RWPE2 (cell line): ENCODE measurements at regions not wholly inside any gene's neighbourhood (a gene's known extent, or its start where the extent isn't known, plus 50 kb on each side); places are given as distances from the start of the nearest gene placed in this dataset.
A peak's percentile ranks its signal among the peaks of the same experiment; 100 is the strongest.

Experiments
- ATAC-seq: fragments of 200-7000 bp; cut with Tn5 transposase; 3 replicates; pipeline ENCODE4 v1.9.1; 2021; ENCODE audit warnings: low read depth
- DNase-seq: peaks from one replicate; pipeline ENCODE4 v3.0.0-alpha.2; 2020; ENCODE audit warnings: low spot score
- H3K27ac ChIP-seq: fragments of 450-650 bp; 2 replicates; pipeline ENCODE4 v1.5.1; 2017; ENCODE audit warnings: mild to moderate bottlenecking; ENCODE audit not compliant: poor library complexity, severe bottlenecking
- H3K27me3 ChIP-seq: fragments of 250-450 bp; sonication (Bioruptor Pico); 2 replicates; pipeline ENCODE4 v1.5.1; 2021; ENCODE audit warnings: mild to moderate bottlenecking, moderate library complexity; ENCODE audit not compliant: insufficient read depth, poor library complexity, severe bottlenecking
- H3K36me3 ChIP-seq: fragments of 250-450 bp; sonication (Bioruptor Pico); 2 replicates; pipeline ENCODE4 v1.5.1; 2020; ENCODE audit warnings: low read depth, mild to moderate bottlenecking, moderate library complexity
- H3K4me1 ChIP-seq: fragments of 250-450 bp; sonication (Bioruptor Pico); 2 replicates; pipeline ENCODE4 v1.5.1; 2021; ENCODE audit warnings: mild to moderate bottlenecking, moderate library complexity; ENCODE audit not compliant: insufficient read depth, poor library complexity, severe bottlenecking
- H3K4me3 ChIP-seq: fragments of 250-450 bp; sonication (Bioruptor Pico); 2 replicates; pipeline ENCODE4 v1.5.1; 2021; ENCODE audit warnings: mild to moderate bottlenecking, moderate library complexity; ENCODE audit not compliant: severe bottlenecking
- H3K9me3 ChIP-seq: fragments of 250-450 bp; sonication (Bioruptor Pico); 2 replicates; pipeline ENCODE4 v1.5.1; 2021; ENCODE audit warnings: mild to moderate bottlenecking, moderate library complexity; ENCODE audit not compliant: severe bottlenecking
- CTCF ChIP-seq: fragments of 450-650 bp; IDR thresholded peaks from one replicate; pipeline ENCODE4 v1.5.1; 2017; ENCODE audit warnings: mild to moderate bottlenecking, moderate library complexity; ENCODE audit not compliant: poor library complexity, severe bottlenecking

GRCh38 chr5:98193921-98194760 is 579.3 kb upstream of the RGMB start:
- H3K4me1 ChIP-seq = peaks cover 11% of the 10 kb centered on the region
- no peaks in the 10 kb centered on the region for H3K36me3 ChIP-seq
- H3K27ac ChIP-seq = peak overlapping the region; percentile 22
- TF ChIP-seq CTCF = no peak
- no peaks in the 10 kb centered on the region for H3K9me3 ChIP-seq
- H3K27me3 ChIP-seq = no peaks in the 10 kb centered on the region
- ATAC-seq (peak; percentile 74), DNase-seq (no peak)
- no peak overlapping the region for H3K4me3 ChIP-seq

- Histone ChIP-seq H3K36me3 (no peaks in the 10 kb centered on the region), H3K27ac (no peak overlapping the region), H3K4me3 (no peak overlapping the region), H3K9me3 (no peaks in the 10 kb centered on the region), H3K27me3 (no peaks in the 10 kb centered on the region), H3K4me1 (peaks cover 3% of the 10 kb centered on the region)
- TF ChIP-seq CTCF = no peak
- DNase-seq = no peak
- no peak for ATAC-seq
These were observed 572.5 kb upstream of the RGMB start for GRCh38 chr5:98200726-98201541.

GRCh38 chr5:98204798-98205197 is 568.7 kb upstream of the RGMB start:
- H3K36me3 ChIP-seq = no peaks in the 10 kb centered on the region
- no peak for DNase-seq
- H3K9me3 ChIP-seq = no peaks in the 10 kb centered on the region
- no peak for TF ChIP-seq CTCF
- peaks cover 8% of the 10 kb centered on the region for H3K4me1 ChIP-seq
- H3K4me3 ChIP-seq = no peak overlapping the region
- no peaks in the 10 kb centered on the region for H3K27me3 ChIP-seq
- ATAC-seq = no peak
- no peak overlapping the region for H3K27ac ChIP-seq

GRCh38 chr5:98205691-98206461 is 567.6 kb upstream of the RGMB start:
- peaks cover 8% of the 10 kb centered on the region for H3K4me1 ChIP-seq
- no peak overlapping the region for H3K4me3 ChIP-seq
- no peaks in the 10 kb centered on the region for H3K9me3 ChIP-seq
- TF ChIP-seq CTCF = no peak
- no peak for DNase-seq
- peak; percentile 95 for ATAC-seq
- H3K27ac ChIP-seq = no peak overlapping the region
- H3K36me3 ChIP-seq = no peaks in the 10 kb centered on the region
- H3K27me3 ChIP-seq = no peaks in the 10 kb centered on the region
